NB4 (cell line): ENCODE measurements at regions not wholly inside any gene's neighbourhood (a gene's known extent, or its start where the extent isn't known, plus 50 kb on each side); places are given as distances from the start of the nearest gene placed in this dataset.

Experiments
- CTCF ChIP-seq: IDR thresholded peaks from one replicate; pipeline ENCODE4 v1.5.1; 2012; ENCODE audit warnings: low read depth, low read length
- POLR2A ChIP-seq: IDR thresholded peaks from 2 replicates; pipeline ENCODE4 v1.6.1; 2011; ENCODE audit warnings: mild to moderate bottlenecking; ENCODE audit not compliant: insufficient read length; ENCODE audit errors: extremely low read depth

DNA sequence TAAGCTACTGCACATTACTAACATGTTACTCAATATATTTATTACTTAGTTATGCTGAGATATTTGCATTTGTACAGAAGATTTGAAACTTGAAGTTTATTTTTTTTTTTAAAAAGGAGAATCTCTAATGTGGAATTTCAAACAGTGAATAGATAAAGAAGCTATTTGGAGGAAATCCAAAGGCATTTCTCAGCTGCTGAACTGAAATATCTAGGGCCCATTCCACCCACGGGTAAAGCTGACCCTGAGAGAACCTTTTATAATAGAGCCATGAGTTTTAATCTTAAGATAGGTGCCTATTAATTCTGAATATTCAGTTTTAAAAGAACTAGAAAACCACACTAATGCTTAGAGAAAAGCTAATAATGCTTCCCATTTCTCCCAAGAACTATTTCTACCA, 225.4 kb upstream of the CAND1 start:
- no peak for TF ChIP-seq POLR2A
- no peak for TF ChIP-seq CTCF
